ENCODE measurements at regions not wholly inside any gene's neighbourhood (a gene's known extent, or its start where the extent isn't known, plus 50 kb on each side); places are given as distances from the start of the nearest gene placed in this dataset.

GRCh38 chr22:48724899-48725298, 1102.8 kb downstream of the BRD1 start:
- Histone ChIP-seq H3K4me1 (ENCODE audit: insufficient read depth) (no peaks in the 10 kb centered on the region), H3K9me3 (no peaks in the 10 kb centered on the region), H3K36me3 (no peaks in the 10 kb centered on the region), H3K4me3 (no peak overlapping the region), H3K27ac (no peak overlapping the region), H3K27me3 (no peaks in the 10 kb centered on the region)
- whole genome bisulfite sequencing, 3 donors: 87 to 93% (median 88%) methylated on average over 12 of the region's 12 CpGs
- intact Hi-C loops (cut with DNase I): no loop called here
- no peak for DNase-seq
- no peak for TF ChIP-seq POLR2A (IDR thresholded peaks at IDR 0.05)
- TF ChIP-seq EP300 (IDR thresholded peaks at IDR 0.05): no peak
- no peak for TF ChIP-seq CTCF (IDR thresholded peaks at IDR 0.05)

GRCh38 chr22:48722661-48723060, 1105.0 kb downstream of the BRD1 start:
- no peak for DNase-seq
- intact Hi-C loops (cut with DNase I): no loop called here
- 89 to 90% (median 90%) methylated on average over 10 of the region's 10 CpGs for WGBS, 3 donors

GRCh38 chr22:48721395-48721669, 1106.3 kb downstream of the BRD1 start:
- H3K27ac ChIP-seq: no peak overlapping the region
- no peaks in the 10 kb centered on the region for H3K36me3 ChIP-seq
- no peak for DNase-seq
- no peak overlapping the region for H3K4me3 ChIP-seq
- TF ChIP-seq CTCF (IDR thresholded peaks at IDR 0.05) (no peak), EP300 (IDR thresholded peaks at IDR 0.05) (no peak), POLR2A (IDR thresholded peaks at IDR 0.05) (no peak)
- H3K9me3 ChIP-seq: no peaks in the 10 kb centered on the region
- H3K4me1 ChIP-seq (ENCODE audit: insufficient read depth): no peaks in the 10 kb centered on the region
- intact Hi-C loops (cut with DNase I): no loop called here
- no peaks in the 10 kb centered on the region for H3K27me3 ChIP-seq
- WGBS, 3 donors: 89 to 95% (median 94%) methylated on average over 3 of the region's 3 CpGs

More at GRCh38 chr22:48722661-48723060, 1105.0 kb downstream of the BRD1 start:
- Histone ChIP-seq H3K36me3 (no peaks in the 10 kb centered on the region), H3K27me3 (no peaks in the 10 kb centered on the region), H3K4me3 (no peak overlapping the region), H3K4me1 (ENCODE audit: insufficient read depth) (no peaks in the 10 kb centered on the region), H3K27ac (no peak overlapping the region), H3K9me3 (no peaks in the 10 kb centered on the region)
- TF ChIP-seq CTCF (IDR thresholded peaks at IDR 0.05) (no peak), POLR2A (IDR thresholded peaks at IDR 0.05) (no peak), EP300 (IDR thresholded peaks at IDR 0.05) (no peak)

DNA sequence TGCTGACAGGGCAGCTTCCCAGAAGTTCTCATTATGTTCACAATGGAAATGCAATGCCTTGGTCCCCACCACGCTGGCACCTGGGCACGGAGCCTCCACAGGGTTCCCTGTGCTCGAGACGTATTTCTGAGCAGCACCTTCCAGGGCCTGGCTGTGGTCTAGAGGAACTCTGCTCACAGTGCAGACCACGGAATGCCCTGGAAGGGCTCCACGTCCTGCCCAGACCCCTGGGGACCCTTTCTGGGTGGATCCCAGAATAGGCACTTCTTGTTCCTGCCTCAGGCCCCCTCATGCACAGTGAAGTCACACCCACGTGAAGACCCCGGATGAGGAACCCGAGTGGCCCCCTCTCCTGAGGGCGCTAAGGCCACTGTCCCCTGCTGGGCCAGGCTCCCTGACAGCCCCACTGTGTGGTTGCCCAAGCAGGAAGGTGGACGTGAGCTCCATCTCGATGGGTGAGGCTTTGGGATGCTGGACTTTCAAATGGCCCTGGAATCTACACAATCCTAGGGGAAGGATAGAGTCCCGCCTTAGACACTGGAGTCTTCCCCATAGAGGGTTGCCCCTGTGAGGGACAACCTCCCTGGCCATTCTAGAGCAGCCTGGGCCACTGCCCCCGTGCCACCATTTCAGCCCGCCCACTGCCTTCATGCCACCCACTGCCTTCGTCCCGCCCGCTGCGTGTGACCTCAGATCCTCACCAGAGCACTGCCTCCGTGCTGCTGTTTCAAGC, 1106.8 kb downstream of the BRD1 start:
- intact Hi-C loops (cut with DNase I): no loop called here
- no peak for DNase-seq
- H3K4me3 ChIP-seq: no peak overlapping the region
- TF ChIP-seq EP300 (IDR thresholded peaks at IDR 0.05) (no peak), POLR2A (IDR thresholded peaks at IDR 0.05) (no peak), CTCF (IDR thresholded peaks at IDR 0.05) (no peak)
- H3K27me3 ChIP-seq: no peaks in the 10 kb centered on the region
- H3K36me3 ChIP-seq: no peaks in the 10 kb centered on the region
- no peaks in the 10 kb centered on the region for H3K9me3 ChIP-seq
- H3K27ac ChIP-seq: no peak overlapping the region
- no peaks in the 10 kb centered on the region for H3K4me1 ChIP-seq (ENCODE audit: insufficient read depth)
- 89 to 95% (median 89%) methylated on average over 20 of the region's 20 CpGs for WGBS, 3 donors
